H1 (cell line): ENCODE measurements at regions not wholly inside any gene's neighbourhood (a gene's known extent, or its start where the extent isn't known, plus 50 kb on each side); places are given as distances from the start of the nearest gene placed in this dataset.

Experiments used
- CTCF ChIA-PET: fragments of 300-600 bp; sonication (Branson Sonifier 250); formaldehyde crosslinking; loops from one replicate; lab custom pipeline; 2021; ENCODE audit not compliant: partially characterized antibody; lab: Charles Lee
- POLR2A ChIA-PET: fragments of 300-600 bp; sonication (Branson Sonifier 250); formaldehyde crosslinking; loops from one replicate; lab custom pipeline; 2021; ENCODE audit warnings: inconsistent platforms; ENCODE audit not compliant: partially characterized antibody; lab: Charles Lee
- DNase-seq, 2 experiments: peaks; one replicate each; pipeline versions ENCODE4 v3.0.0 to v3.0.0-alpha.2; 2010 to 2022; ENCODE audit warnings: low spot score in 2 of 2, low read depth in 1 of 2, mixed read lengths in 1 of 2
- FAIRE-seq: peaks from 2 replicates; lab custom pipeline; 2011; peaks lifted over from hg19 to GRCh38; lab: Jason Lieb, UNC
- H2AFZ ChIP-seq: 2 replicates; pipeline ENCODE4 v1.8.1; 2012; ENCODE audit warnings: low read length, inconsistent platforms
- H2AK5ac ChIP-seq: 2 replicates; pipeline ENCODE4 v1.6.1; 2013; ENCODE audit warnings: low read depth, low read length
- H2BK120ac ChIP-seq: replicated peaks from 2 replicates; pipeline ENCODE3; 2013; ENCODE audit warnings: low read depth, low read length, inconsistent platforms
- H2BK12ac ChIP-seq: 2 replicates; pipeline ENCODE4 v1.6.1; 2013; ENCODE audit warnings: low read depth, low read length
- H2BK15ac ChIP-seq: 2 replicates; pipeline ENCODE4 v1.6.1; 2013; ENCODE audit warnings: low read length
- H2BK20ac ChIP-seq: 2 replicates; pipeline ENCODE4 v1.6.1; 2013; ENCODE audit warnings: low read length
- H2BK5ac ChIP-seq: 2 replicates; pipeline ENCODE4 v1.6.1; 2013; ENCODE audit warnings: low read depth, low read length
- H3K14ac ChIP-seq: 2 replicates; pipeline ENCODE4 v1.6.1; 2013; ENCODE audit warnings: inconsistent platforms; ENCODE audit not compliant: insufficient read length
- H3K18ac ChIP-seq: 2 replicates; pipeline ENCODE4 v1.6.1; 2013; ENCODE audit warnings: low read length; ENCODE audit errors: extremely low read depth
- H3K23ac ChIP-seq: 2 replicates; pipeline ENCODE4 v1.6.1; 2013; ENCODE audit warnings: inconsistent platforms; ENCODE audit not compliant: insufficient read length
- H3K23me2 ChIP-seq: 2 replicates; pipeline ENCODE4 v1.6.1; 2013; ENCODE audit warnings: low read depth, low read length
- H3K27ac ChIP-seq: 2 replicates; pipeline ENCODE4 v1.6.1; 2011; ENCODE audit warnings: low read depth, low read length, inconsistent platforms
- H3K27me3 ChIP-seq, 4 experiments: replicated peaks in 1 of 4; 1 replicate in 1 of 4; 2 replicates in 3 of 4; pipeline versions ENCODE4 v1.6.1 to v1.8.1; 2011 to 2013; ENCODE audit warnings: low read length in 3 of 4, mild to moderate bottlenecking in 3 of 4, inconsistent platforms in 2 of 4, mixed read lengths in 2 of 4, moderate library complexity in 1 of 4; ENCODE audit not compliant: control insufficient read depth in 3 of 4, insufficient read depth in 3 of 4; ENCODE audit errors: extremely low read depth in 1 of 4
- H3K36me3 ChIP-seq, 4 experiments: 2 replicates each; pipeline versions ENCODE4 v1.6.1 to v1.8.1; 2011 to 2013; ENCODE audit warnings: mild to moderate bottlenecking in 4 of 4, low read length in 3 of 4, moderate library complexity in 2 of 4, control low read depth in 1 of 4, inconsistent platforms in 1 of 4; ENCODE audit not compliant: insufficient read depth in 4 of 4, control insufficient read depth in 2 of 4
- H3K4ac ChIP-seq: replicated peaks from 2 replicates; pipeline ENCODE3; 2013; ENCODE audit warnings: low read length, low read depth, mixed read lengths, inconsistent platforms; ENCODE audit not compliant: insufficient read length
- H3K4me1 ChIP-seq, 4 experiments: replicated peaks in 1 of 4; 1 replicate in 1 of 4; 2 replicates in 3 of 4; pipeline versions ENCODE4 v1.6.1 to v1.8.1; 2011 to 2013; ENCODE audit warnings: low read length in 3 of 4, inconsistent platforms in 2 of 4, mixed read lengths in 1 of 4; ENCODE audit not compliant: insufficient read depth in 4 of 4, control insufficient read depth in 3 of 4
- H3K4me2 ChIP-seq, 2 experiments: 2 replicates each; pipeline versions ENCODE4 v1.6.1 to v1.8.1; 2011 to 2013; ENCODE audit warnings: low read depth in 2 of 2, low read length in 2 of 2, control low read depth in 1 of 2, inconsistent platforms in 1 of 2, mild to moderate bottlenecking in 1 of 2; ENCODE audit not compliant: insufficient read depth in 1 of 2
- H3K4me3 ChIP-seq, 4 experiments: fragments of 200-600, 300-600 bp in 1 of 4; sonication (generic), shearing (Covaris generic), sonication (Bioruptor Twin) in 1 of 4; 2 replicates each; pipeline versions ENCODE4 v1.5.1 to v1.8.1; 2011 to 2016; ENCODE audit warnings: low read length in 4 of 4, low read depth in 3 of 4, control low read depth in 2 of 4, inconsistent platforms in 2 of 4, mild to moderate bottlenecking in 2 of 4, mixed read lengths in 1 of 4, moderate library complexity in 1 of 4; ENCODE audit not compliant: insufficient read depth in 2 of 4; ENCODE audit errors: extremely low read depth in 1 of 4
- H3K56ac ChIP-seq: replicated peaks from 2 replicates; pipeline ENCODE3; 2013; ENCODE audit warnings: low read depth, mild to moderate bottlenecking, mixed read lengths, low read length, inconsistent platforms; ENCODE audit not compliant: insufficient read length
- H3K79me1 ChIP-seq: 2 replicates; pipeline ENCODE4 v1.6.1; 2013; ENCODE audit warnings: low read depth, low read length, control low read depth
- H3K79me2 ChIP-seq, 2 experiments: 2 replicates each; pipeline versions ENCODE4 v1.6.1 to v1.8.1; 2012 to 2013; ENCODE audit warnings: low read length in 2 of 2, mild to moderate bottlenecking in 2 of 2, inconsistent platforms in 1 of 2; ENCODE audit not compliant: insufficient read depth in 2 of 2, control insufficient read depth in 1 of 2
- H3K9ac ChIP-seq, 4 experiments: replicated peaks in 1 of 4; 1 replicate in 1 of 4; 2 replicates in 3 of 4; pipeline versions ENCODE4 v1.6.1 to v1.8.1; 2011 to 2013; ENCODE audit warnings: low read depth in 3 of 4, low read length in 3 of 4, control low read depth in 2 of 4, mild to moderate bottlenecking in 2 of 4, moderate library complexity in 2 of 4, inconsistent platforms in 1 of 4; ENCODE audit errors: extremely low read depth in 1 of 4
- H3K9me3 ChIP-seq, 2 experiments: 2 replicates each; pipeline versions ENCODE4 v1.6.1 to v1.8.1; 2012 to 2013; ENCODE audit warnings: mild to moderate bottlenecking in 2 of 2, moderate library complexity in 2 of 2, control low read depth in 1 of 2, inconsistent platforms in 1 of 2, low read depth in 1 of 2, low read length in 1 of 2, mixed read lengths in 1 of 2; ENCODE audit not compliant: insufficient read depth in 2 of 2
- H4K20me1 ChIP-seq, 2 experiments: replicated peaks in 1 of 2; 2 replicates each; pipeline versions ENCODE3 to v1.8.1; 2011 to 2013; ENCODE audit warnings: inconsistent platforms in 2 of 2, low read length in 2 of 2, mild to moderate bottlenecking in 1 of 2; ENCODE audit not compliant: insufficient read depth in 2 of 2, control insufficient read depth in 1 of 2
- H4K5ac ChIP-seq: 2 replicates; pipeline ENCODE4 v1.6.1; 2013; ENCODE audit warnings: low read length, low read depth, mixed read lengths, inconsistent platforms; ENCODE audit not compliant: insufficient read length
- H4K8ac ChIP-seq: 2 replicates; pipeline ENCODE4 v1.8.0; 2013; ENCODE audit warnings: mild to moderate bottlenecking, moderate library complexity, low read length, inconsistent platforms; ENCODE audit not compliant: insufficient read depth; ENCODE audit errors: extremely low read depth
- H4K91ac ChIP-seq: replicated peaks from 2 replicates; pipeline ENCODE3; 2013; ENCODE audit warnings: low read length, mixed read lengths, inconsistent platforms; ENCODE audit not compliant: insufficient read length
- BCL11A ChIP-seq, 2 experiments: IDR thresholded peaks; one replicate each; pipeline ENCODE4 v1.6.1; 2011; ENCODE audit warnings: low read depth in 2 of 2, low read length in 2 of 2, mild to moderate bottlenecking in 2 of 2
- CHD2 ChIP-seq: IDR thresholded peaks from 2 replicates; pipeline ENCODE4 v1.6.1; 2012; ENCODE audit warnings: low read length, improper control_type of control experiment
- GABPA ChIP-seq: IDR thresholded peaks from 2 replicates; pipeline ENCODE4 v1.6.1; 2011; ENCODE audit warnings: mild to moderate bottlenecking, low read length, moderate library complexity, borderline replicate concordance; ENCODE audit not compliant: insufficient read depth
- GTF2F1 ChIP-seq: IDR thresholded peaks from 2 replicates; pipeline ENCODE4 v1.6.1; 2012; ENCODE audit warnings: low read depth, low read length, improper control_type of control experiment, borderline replicate concordance
- HDAC2 ChIP-seq, 2 experiments: fragments of 300-600 bp in 1 of 2; sonication (generic) in 1 of 2; IDR thresholded peaks; 2 replicates each; pipeline ENCODE4 v1.6.1; 2011 to 2012; ENCODE audit warnings: low read depth in 2 of 2, low read length in 2 of 2, mild to moderate bottlenecking in 2 of 2, moderate library complexity in 2 of 2, borderline replicate concordance in 1 of 2, inconsistent platforms in 1 of 2
- HDAC6 ChIP-seq: IDR thresholded peaks from one replicate; pipeline ENCODE4 v1.7.1; 2012; ENCODE audit warnings: low read depth, mild to moderate bottlenecking, inconsistent platforms, low read length, moderate library complexity
- JUN ChIP-seq: IDR thresholded peaks from 2 replicates; pipeline ENCODE4 v1.6.1; 2011; ENCODE audit warnings: low read depth, mild to moderate bottlenecking, improper control_type of control experiment, low read length
- KDM1A ChIP-seq: fragments of 200-600, 300-600 bp; sonication (generic); IDR thresholded peaks from 2 replicates; pipeline ENCODE4 v1.7.1; 2016; ENCODE audit warnings: mild to moderate bottlenecking, low read length, borderline replicate concordance
- NANOG ChIP-seq: IDR thresholded peaks from 2 replicates; pipeline ENCODE4 v1.6.1; 2011; ENCODE audit warnings: low read length, low read depth, mild to moderate bottlenecking, inconsistent platforms; ENCODE audit not compliant: insufficient read depth, poor library complexity, severe bottlenecking
- NRF1 ChIP-seq: IDR thresholded peaks from 2 replicates; pipeline ENCODE4 v1.6.1; 2011; ENCODE audit warnings: mild to moderate bottlenecking, low read depth, low read length, improper control_type of control experiment
- POLR2AphosphoS5 ChIP-seq: IDR thresholded peaks from 2 replicates; pipeline ENCODE4 v1.6.1; 2011; ENCODE audit warnings: low read depth, low read length
- RFX5 ChIP-seq: IDR thresholded peaks from 2 replicates; pipeline ENCODE4 v1.6.1; 2011; ENCODE audit warnings: low read depth, low read length, improper control_type of control experiment, borderline replicate concordance
- SAP30 ChIP-seq: fragments of 300-600 bp; sonication (generic); IDR thresholded peaks from 2 replicates; pipeline ENCODE4 v1.7.1; 2012; ENCODE audit warnings: low read length, moderate library complexity, mild to moderate bottlenecking, inconsistent platforms; ENCODE audit not compliant: insufficient read depth, insufficient replicate concordance
- SIX5 ChIP-seq: IDR thresholded peaks from 2 replicates; pipeline ENCODE4 v1.6.1; 2011; ENCODE audit warnings: mild to moderate bottlenecking, low read depth, low read length
- SP1 ChIP-seq: IDR thresholded peaks from 2 replicates; pipeline ENCODE4 v1.6.1; 2011; ENCODE audit warnings: low read depth, low read length
- SRF ChIP-seq: IDR thresholded peaks from 2 replicates; pipeline ENCODE4 v1.6.1; 2011; ENCODE audit warnings: mild to moderate bottlenecking, low read depth, low read length, moderate library complexity

- no peak overlapping the region for H3K9ac ChIP-seq
- H2BK12ac ChIP-seq: no peak overlapping the region
- ChIA-PET CTCF (interaction anchor here (0.7 kb wide), 1 partner anchor 15 kb away, joined by 3 read pairs; no protein-coding TSS in a partner anchor), POLR2A (no interaction called here)
- H3K4ac ChIP-seq: no peak overlapping the region
- no peak overlapping the region for H4K5ac ChIP-seq
- H2BK20ac ChIP-seq: no peak overlapping the region
- H2AK5ac ChIP-seq: no peak overlapping the region
- no peaks in the 10 kb centered on the region for H3K27me3 ChIP-seq
- no peak overlapping the region for H3K56ac ChIP-seq
- no peak overlapping the region for H3K23ac ChIP-seq
- FAIRE-seq (no peak), DNase-seq (no peak)
- H4K8ac ChIP-seq: no peak overlapping the region
- no peaks in the 10 kb centered on the region for H3K79me2 ChIP-seq
- H2BK5ac ChIP-seq: no peak overlapping the region
- no peak overlapping the region for H2AFZ ChIP-seq
- no peaks in the 10 kb centered on the region for H3K4me1 ChIP-seq
- no peaks in the 10 kb centered on the region for H3K79me1 ChIP-seq
- H4K20me1 ChIP-seq: no peaks in the 10 kb centered on the region
- H3K36me3 ChIP-seq: no peaks in the 10 kb centered on the region
- H2BK15ac ChIP-seq: no peak overlapping the region
- H3K27ac ChIP-seq: no peak overlapping the region
- H2BK120ac ChIP-seq: no peak overlapping the region
- no peaks in the 10 kb centered on the region for H3K23me2 ChIP-seq
- no peak overlapping the region for H3K18ac ChIP-seq
- H3K14ac ChIP-seq: no peak overlapping the region
- no peak overlapping the region for H4K91ac ChIP-seq
- H3K4me2 ChIP-seq: no peak overlapping the region
- no peaks in the 10 kb centered on the region for H3K9me3 ChIP-seq
- no peak overlapping the region for H3K4me3 ChIP-seq
- TF ChIP-seq SRF: no peak
- TF ChIP-seq SAP30: no peak
- no peak for TF ChIP-seq HDAC2 (IDR thresholded peaks at IDR 0.05; ENCODE audit: borderline replicate concordance in 1 of 2, low read depth in 2 of 2, low read length in 2 of 2)
- TF ChIP-seq SIX5: no peak
- TF ChIP-seq POLR2AphosphoS5: no peak
- TF ChIP-seq RFX5: no peak
- no peak for TF ChIP-seq CHD2
- TF ChIP-seq NRF1: no peak
- no peak for TF ChIP-seq HDAC6
- no peak for TF ChIP-seq NANOG
- no peak for TF ChIP-seq GABPA
- TF ChIP-seq BCL11A (IDR thresholded peaks at IDR 0.05; ENCODE audit: low read depth in 2 of 2, low read length in 2 of 2): no peak
- no peak for TF ChIP-seq GTF2F1
- no peak for TF ChIP-seq KDM1A
- TF ChIP-seq SP1: no peak
- no peak for TF ChIP-seq JUN
These were observed 318.5 kb upstream of the B3GALT2 start for GRCh38 chr1:193504920-193505319.
